Liver (tissue), 2 donors: ENCODE measurements at regions not wholly inside any gene's neighbourhood (a gene's known extent, or its start where the extent isn't known, plus 50 kb on each side); places are given as distances from the start of the nearest gene placed in this dataset.
"Not testable (repeated sequence)": the region's sequence is repeated elsewhere in the genome, so short reads cannot be mapped to it uniquely, and the experiment has no call there.

Source experiments
- CTCF ChIP-seq: fragments of 150-350 bp; IDR thresholded peaks from 2 replicates; pipeline ENCODE4 v1.5.1; 2017; ENCODE audit warnings: improper control_type of control experiment, low read depth, low read length; ENCODE audit not compliant: missing input control
- FOXA1 ChIP-seq: IDR thresholded peaks from 2 replicates; pipeline ENCODE4 v1.6.1; 2016; ENCODE audit warnings: antibody characterized with exemption
- MAX ChIP-seq: IDR thresholded peaks from 2 replicates; pipeline ENCODE4 v1.6.1; 2016; ENCODE audit warnings: antibody characterized with exemption
- REST ChIP-seq: IDR thresholded peaks from 2 replicates; pipeline ENCODE4 v1.6.1; 2016; ENCODE audit warnings: antibody characterized with exemption, mild to moderate bottlenecking
- donor health status: healthy.

GRCh38 chr2:111430817-111431661 lies 310.3 kb downstream of the BCL2L11 start:
- not testable (repeated sequence) for TF ChIP-seq CTCF, REST, FOXA1, MAX
